NCI-H187 (cell line): ENCODE measurements at regions not wholly inside any gene's neighbourhood (a gene's known extent, or its start where the extent isn't known, plus 50 kb on each side); places are given as distances from the start of the nearest gene placed in this dataset.

Experiments
- DNase-seq, 2 experiments: peaks; one replicate each; lab custom pipeline; 2025; lab: John Stamatoyannopoulos, UW

DNA sequence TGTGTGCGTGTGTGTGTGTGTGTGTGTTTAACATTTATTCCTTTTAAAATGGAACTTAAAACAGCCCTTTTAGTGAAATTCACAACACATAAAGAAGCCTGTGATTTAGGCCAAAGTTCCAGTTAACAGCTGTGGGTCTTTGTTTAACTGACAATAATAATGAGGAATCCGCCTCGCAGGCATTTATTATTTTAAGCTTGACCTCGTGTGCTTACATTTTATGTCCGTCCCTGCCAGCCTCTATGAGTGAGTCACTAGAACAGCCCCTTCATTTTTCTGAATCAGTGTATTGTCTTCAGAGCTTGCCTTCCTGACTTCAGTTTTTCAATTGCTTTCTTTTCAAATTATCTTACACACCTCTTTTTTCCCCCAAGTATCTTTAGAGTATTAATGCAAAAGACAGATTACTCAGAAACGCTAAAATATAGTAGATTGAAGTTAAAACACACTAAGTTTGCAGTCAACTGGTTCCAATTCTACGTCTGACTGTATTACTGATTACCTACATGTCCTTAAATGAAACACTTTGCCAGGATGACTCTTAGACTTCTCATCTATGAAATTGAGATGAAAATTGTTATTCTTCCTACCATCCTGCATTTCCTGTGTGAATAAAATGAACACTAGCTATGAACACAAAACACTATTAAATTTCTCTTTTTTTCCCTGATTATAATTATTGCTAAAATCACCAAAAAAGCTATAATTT lies 319.6 kb upstream of the HS3ST1 start:
- DNase-seq = no peak

DNA sequence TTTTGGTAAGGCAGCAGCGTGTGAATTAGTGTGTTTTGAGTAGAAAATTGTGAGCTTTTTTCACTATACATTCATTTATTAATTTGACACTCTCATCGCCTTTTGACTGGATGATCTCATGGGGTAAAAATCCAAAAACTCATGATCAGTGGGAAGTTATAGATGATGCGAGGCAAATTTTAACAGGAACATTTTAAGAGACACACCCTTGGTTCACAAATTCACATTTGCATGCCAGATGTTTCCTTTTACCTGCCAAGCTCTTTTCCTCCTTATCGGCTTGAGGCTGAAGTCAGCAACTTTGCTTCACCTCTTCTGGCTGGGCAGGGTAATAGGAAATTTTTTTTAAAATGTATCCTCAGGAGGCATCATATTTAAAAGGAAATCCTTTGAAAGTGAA lies 318.0 kb upstream of the HS3ST1 start:
- DNase-seq = no peak

DNA sequence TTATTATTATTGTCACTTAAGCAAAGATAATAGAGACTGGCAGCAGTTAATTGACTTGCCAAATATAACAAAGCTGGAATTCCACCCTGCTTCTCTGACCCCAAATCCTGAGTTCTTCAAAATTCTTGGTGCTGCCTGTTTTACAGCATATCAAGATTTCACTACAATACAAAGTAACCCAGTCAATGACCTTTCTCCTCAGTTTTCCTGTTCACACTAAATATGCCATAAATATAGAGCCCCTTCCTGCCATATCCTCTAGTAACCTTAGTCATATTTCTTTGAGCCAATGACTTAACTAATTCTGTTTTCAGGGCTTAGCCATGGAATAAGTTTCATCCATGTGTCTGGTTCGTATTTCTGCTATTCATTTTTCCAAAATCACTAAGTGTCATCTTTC lies 315.3 kb upstream of the HS3ST1 start:
- no peak for DNase-seq

DNA sequence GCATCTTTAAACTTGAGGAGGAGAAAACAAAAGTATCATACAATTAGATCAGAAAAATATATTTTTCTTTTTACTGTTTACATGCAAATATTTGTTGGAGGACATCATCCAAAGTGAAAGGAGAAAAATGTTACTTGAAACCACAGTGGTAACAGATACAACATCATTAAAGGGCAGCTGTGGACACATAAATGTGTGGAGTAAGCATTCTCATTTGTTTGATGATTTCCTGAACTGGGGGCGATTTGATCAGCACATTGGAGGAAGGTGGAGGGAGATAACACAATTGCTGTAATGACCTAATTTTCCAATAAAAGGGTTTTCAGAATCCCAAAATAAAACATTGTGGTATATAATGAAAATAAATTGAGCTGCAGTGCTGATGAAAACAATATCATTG lies 314.5 kb upstream of the HS3ST1 start:
- DNase-seq = no peak

DNA sequence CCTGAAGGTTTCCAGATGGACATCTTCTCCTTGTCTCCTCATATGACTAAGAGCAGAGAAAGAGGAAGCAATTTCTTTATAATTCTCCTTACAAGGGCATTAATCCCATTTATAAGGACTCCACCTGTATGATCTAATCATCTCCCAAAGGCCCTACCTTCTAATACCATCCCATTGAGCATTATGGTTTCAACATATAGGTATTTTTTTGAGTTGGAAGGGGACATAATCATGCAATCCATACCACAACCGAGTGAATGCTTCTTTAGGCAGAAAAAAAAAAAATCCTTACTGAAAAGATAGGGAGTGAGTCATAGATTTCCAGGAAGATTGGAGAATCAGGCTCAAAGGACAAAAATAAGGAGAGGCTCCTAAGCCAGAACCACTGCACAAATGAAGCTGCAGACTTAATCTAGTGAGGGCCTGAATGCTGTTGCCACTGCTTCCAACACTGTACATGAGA lies 312.5 kb upstream of the HS3ST1 start:
- no peak for DNase-seq

DNA sequence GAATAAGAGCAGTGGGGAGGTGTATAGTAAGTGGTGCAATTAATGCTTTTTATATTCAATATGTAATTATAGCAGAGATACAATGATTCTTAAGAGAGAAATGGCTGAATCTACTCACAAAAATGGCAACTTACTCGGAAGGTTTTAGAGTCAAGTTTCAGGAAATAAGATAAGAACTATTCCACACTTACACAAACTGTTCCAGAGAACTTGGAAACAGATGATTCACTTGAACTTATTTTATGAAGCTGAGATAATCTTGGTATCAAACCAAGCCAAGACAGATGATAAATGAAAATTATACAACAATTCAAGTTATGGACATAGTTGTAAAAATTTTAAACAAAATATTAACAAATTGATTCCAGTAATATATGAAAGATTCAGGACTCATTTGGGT lies 311.3 kb upstream of the HS3ST1 start:
- no peak for DNase-seq

DNA sequence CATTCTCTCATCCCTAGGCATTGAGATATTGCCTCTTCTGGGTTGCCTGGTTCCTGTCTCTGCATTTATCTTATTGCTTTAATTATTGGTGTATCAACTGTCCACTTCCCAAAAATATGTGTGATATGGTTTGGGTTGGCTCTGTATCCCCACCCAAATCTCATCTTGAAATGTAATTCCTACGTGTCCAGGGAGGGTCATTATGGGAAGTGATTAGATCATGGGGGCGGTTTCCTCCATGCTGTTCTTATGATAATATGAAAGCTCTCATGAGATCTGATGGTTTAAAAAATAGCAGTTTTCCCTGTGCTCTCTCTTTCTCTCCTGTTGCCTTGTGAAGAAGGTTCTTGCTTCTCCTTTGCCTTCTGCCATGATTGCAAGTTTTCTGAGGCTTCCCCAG lies 308.3 kb upstream of the HS3ST1 start:
- DNase-seq = no peak

DNA sequence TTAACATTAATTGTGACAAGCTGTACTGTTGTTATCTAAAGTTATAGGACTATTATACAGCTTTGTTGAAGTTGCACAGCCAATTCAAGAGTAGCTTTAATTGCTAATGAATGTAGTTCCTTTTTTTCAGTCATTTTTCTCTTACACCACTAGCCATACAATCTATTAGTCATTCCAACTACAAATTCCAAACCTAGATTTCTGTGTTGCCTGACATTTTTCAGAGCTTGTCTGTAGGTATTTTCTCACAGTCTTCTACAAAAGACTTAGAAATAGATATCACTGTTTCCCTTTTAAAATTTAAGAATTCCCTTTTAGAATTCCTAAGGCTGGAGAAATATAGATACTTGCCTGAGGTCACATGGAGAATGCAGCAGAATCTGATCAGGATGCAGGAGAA lies 307.0 kb upstream of the HS3ST1 start:
- no peak for DNase-seq

DNA sequence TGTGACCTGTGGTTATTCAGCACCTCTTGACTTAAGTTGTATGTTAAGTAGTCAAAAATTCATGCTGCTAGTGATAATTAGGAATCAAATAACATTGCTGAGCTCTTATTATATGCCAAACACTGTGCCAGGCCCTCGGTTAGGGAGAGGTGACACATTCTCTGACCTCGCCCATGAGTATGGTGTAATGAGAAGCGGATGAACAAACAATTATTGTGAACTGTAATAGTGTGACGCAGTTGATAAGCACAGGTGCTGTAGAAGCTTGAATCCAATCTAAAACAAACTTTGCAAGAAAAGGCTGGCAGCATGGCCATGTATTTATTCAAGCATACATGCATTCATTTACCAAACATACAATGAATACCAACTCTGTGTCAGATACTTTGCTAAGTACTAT lies 303.5 kb upstream of the HS3ST1 start:
- DNase-seq = no peak

DNA sequence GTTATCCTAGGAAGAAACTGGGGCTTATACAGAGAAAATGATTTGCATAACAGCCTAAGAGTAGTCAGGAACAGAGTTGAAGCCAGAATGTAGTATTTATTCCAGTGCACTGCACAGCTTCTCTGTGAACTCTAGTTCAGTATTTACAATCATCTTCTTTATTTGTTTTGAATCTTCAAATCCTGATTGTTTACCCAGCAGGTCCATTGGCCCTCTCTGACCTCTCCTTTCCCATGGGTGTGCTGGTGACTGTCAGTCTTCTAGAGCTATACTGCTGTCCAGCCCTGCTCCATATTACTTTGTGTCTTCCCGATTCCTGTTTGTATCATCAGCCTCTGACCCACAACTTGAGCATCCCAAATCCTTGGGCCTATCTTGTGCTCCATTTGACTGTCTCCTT lies 301.9 kb upstream of the HS3ST1 start:
- DNase-seq = no peak

DNA sequence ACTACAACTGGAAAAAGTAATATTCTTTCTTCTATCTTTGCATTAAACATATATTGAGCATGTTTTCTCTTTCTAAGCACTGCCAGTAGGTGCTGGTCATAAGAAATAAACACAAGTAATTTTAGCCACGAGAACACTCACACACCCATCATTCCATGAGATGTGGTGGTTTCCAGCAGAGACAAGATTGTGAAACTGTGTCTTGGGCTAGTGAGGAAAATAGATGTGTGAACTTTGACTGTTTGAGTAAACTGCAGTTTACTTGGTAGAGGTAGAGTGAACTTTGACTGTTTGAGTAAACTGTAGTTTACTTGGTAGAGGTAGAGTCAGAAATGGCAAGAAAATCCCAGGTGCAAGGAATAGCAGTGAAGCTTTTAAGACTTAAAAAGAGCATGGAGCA lies 300.9 kb upstream of the HS3ST1 start:
- DNase-seq = no peak

DNA sequence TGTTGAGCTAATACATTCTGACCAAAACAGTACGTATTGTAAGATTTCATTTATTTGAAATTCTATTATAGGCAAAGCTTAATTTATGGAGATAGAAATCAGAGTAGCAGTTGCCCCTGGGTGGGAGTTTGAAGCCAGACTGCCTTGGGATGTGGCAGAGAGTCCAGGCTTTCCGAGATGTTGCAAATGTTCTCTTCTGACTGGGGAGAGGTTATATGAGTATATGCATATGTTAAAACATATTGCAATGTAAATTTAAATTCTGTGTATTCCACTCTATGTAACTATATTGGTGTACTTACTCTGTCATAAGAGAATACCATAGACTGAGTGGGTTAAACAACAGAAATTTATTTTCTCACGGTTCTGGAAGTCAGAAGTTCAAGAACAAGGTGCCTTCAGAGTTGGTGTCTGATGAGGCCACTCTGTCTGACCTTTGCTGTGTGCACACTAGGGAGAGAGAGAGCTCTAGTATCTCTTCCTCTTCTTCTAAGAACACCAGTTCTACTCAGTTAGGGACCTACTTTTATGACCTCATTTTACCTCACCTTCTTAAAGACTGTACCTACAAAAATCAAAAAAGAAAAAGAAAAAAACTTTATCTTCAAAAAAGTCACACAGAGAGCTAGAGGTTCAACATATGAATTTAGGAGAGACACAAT lies 299.3 kb upstream of the HS3ST1 start:
- DNase-seq = no peak

DNA sequence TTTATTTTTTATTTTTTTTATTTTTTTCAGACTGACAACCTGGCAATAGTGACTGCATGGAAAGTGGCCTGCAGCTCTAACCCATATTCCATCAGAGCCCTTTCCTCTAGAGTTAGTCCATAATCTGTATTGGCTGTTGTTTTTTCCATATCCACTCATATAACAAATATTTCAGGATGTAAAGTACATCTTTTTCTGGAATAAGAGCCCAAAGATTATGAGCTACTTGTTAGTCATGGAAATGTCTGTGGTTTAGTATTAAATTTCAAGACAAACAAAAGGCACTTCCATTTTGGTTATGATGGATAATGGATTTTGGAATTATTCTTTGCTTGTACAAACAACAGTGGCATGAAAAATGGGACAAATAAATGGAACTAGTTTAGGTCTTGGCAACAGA lies 296.0 kb upstream of the HS3ST1 start:
- DNase-seq = no peak

DNA sequence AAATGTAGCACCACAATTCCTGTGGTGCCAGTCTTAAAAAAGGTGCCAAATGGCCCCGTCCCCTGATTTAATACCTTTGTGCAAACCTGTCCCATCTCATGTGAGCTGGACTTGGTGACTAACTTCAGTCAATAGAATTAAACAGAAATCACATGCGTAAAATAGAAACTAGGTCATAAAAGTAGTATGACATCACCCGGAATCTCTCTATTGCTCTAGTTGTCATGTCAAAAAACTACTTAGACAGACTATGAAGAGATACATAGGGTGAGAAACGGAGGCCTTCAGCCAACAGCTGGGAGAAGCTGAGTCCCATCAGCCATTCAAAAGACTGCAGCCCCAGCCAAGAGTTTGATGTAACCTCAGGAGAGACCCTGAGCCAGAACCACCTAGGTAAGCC lies 293.5 kb upstream of the HS3ST1 start:
- DNase-seq = no peak

DNA sequence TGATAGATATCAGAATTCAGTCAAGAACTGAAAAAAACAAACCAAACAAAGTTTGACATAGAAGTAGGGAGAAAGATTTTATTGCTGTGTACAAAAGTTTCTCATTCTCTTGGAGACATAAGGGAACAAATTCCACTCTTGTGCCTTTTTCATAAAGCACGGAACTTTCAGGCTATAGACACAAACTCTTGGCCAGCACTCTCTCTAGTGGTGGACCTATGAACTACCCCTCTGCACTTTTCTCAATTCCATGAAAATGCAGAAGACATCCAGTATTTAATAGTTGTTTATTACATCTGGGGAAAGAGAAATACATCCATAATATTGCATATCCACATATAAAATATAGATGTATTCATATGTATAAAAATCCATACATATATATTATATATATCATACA lies 291.6 kb upstream of the HS3ST1 start:
- DNase-seq = no peak

DNA sequence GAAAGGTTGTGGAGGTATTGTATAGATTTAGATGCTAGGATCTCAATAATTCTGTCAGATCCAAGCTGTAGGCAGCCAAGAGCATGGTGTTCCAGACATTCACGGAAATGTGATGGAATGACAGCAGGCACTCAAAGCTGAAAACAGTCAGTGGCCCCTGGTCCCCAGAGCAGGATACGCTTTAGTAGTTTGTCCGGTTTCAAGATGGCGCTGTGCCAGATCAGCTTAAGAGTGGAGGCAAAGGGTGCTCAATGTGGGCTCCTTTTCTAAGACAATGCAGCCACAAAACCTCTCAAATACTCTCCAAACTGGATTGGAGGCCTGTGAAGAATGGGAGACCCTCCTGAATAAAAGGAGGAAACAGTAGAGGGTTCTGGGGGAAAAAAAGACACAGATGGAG lies 291.2 kb upstream of the HS3ST1 start:
- no peak for DNase-seq

DNA sequence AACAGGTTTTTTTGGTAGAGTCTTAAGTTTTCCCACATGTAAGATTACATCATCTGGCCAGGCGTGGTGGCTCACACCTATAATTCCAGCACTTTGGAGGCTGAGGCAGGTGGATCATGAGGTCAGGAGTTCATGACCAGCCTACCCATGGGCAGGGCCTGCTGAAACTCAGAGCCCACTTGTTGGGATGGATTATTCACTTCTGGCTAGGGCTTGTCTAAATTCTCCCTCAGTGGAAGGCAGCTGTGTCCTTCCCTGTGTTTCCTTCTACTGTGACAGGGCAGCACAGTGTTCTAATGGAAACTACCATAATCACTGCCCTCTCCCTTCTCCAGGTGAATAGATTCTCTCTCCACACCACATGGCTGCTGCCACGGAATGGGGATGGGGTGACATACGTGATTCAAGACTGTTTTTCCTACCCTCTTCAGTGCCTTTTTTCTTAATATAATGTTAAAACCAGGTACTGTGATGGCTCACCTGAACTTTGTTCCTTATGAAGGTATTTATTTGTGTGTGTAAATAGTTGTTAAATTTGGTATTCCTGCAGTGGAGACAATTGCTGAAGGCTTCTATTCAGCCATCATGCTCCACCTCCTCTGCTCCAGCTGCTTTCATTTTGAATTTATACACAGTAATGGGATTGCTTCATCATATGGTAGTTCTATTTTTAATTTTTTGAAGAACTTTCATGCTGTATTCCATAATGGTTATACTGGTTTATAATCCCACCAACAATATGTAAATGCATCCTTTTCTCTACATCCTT lies 287.2 kb upstream of the HS3ST1 start:
- no peak for DNase-seq

DNA sequence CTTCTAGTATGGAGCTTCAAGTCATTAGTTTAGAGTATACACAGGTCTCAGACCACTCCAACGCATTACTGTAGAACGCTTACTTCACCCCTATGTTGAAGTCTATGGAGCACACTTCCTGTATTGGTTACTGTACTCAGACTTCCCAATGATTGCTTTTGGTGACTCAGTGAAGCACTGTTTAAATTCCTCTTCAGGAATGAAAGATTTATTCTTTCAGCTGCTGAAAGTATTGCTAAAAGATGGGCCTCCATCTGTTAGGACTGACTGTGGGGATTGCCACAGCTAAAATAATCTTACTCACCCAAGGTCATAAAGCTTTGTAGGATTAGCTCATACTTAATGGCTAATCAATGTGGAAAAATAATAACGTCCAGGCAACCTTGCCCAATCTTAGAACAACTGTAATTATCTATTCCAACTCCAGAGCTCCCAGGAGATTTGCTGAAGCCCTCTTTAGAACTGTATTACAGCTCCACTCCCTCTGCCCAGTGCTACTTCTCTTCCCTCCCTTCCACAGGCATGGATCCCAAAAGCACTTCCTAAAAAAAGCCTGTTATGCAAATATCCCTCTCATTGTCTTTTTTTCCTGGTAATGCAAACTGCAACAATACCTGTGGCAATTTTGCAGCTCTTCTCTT lies 281.9 kb upstream of the HS3ST1 start:
- peak; percentile 45 to 47 for DNase-seq

DNA sequence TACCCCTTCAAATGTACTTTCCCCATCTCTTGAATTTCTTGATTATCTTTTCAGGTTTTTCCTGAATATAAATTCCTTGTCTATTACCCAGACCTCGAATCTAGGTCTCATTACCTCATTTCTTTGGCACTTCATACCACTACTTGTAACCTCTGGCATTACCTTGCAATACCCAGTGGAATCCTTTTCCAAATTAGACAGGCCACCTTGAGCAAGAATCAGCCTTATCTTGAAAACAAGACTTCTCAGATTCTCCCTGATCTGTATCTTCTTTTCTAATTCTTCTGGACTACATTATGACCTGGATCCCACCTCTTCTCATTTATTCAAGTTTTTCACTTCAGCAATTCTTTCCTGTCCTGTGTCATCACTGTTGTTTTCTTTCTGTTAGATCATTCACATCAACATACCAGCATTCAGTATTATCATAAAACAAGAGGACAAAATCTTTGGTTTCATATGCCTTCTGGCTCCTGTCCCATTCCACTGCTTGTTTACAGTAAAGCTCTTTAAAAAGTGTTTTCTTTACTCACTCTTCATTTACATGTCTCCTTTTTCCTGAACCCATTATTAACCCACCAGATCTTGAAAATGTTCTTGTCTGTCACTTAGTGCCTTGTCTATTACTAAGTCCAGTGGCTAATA lies 275.6 kb upstream of the HS3ST1 start:
- DNase-seq = no peak

DNA sequence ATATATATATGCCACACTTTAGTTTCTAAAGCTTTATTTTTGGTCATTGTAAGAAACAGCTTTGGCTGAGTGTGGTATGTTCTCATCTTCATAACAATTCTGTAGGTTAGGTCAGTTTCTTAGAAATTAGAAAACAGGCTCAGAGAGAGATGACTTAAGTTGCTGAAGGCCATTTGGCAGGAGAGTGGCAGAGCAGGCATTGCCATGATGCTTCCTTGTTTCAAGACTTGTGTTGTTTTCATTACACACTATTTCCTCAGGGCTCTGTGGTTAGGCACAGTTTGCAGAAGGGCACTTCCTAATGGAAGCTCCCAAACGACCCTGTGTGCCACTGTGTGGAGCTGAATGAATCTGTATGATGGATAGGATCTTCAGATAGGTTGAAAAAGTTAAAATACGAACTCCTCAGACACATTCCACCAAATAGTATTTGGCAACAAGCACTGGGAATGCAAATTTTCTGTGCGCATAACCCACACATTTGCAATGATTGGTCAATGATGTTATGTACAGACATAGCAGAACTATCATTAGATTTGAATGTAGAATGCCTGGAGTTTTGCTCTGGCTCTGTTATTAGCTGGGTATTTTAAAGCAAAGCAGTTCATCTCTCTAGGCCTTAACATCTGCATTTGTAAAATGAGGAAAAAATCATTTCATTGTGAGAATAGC lies 274.3 kb upstream of the HS3ST1 start:
- DNase-seq = no peak

DNA sequence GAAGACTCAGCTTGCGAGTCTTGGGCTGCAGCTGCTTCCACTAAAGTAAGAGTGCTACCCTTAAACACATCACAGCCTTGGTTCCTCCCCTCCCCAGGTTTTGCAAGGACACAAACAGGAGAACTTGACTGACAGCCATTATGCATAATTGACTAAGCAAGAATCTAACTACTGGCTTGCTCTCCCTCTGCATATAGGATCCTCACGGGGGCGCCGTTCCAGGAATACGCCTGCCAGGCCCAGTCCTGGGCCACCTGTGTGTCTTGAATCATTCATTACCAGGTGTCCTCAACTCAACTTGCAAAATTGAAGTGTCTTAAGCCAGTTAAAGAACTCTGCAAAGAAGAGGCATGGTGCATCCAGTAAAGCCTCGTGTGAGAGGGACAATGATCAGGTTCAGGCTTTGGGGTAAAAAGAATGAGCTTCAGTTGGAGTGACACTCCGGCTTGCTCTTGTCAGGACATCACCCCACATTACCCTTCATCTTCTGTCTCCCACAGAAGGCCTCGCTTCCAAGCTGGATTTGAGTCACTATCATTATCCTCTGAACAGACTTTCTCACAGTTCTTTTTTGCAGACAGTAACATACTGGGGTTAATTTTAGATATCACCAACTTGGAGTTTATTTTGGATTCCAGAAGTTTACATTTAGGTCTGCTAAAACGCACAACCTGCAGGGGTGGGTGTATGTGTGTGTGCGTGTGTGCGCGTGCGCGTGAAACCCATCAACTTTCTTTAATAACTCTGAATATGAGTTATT lies 273.5 kb upstream of the HS3ST1 start:
- no peak for DNase-seq
